Activated CD4-positive, alpha-beta T cell treated with anti-CD3 and anti-CD28 coated beads for 36 hours (primary cell): ENCODE measurements at regions not wholly inside any gene's neighbourhood (a gene's known extent, or its start where the extent isn't known, plus 50 kb on each side); places are given as distances from the start of the nearest gene placed in this dataset.

Experiments
- ATAC-seq: fragments of 200-7000 bp; cut with Tn5 transposase; one replicate; pipeline ENCODE4 v1.10.0; 2021; ENCODE audit warnings: mild to moderate bottlenecking, moderate library complexity
- CTCF ChIA-PET: fragments of 350-600 bp; sonication (Branson Sonifier 250); formaldehyde crosslinking; loops from one replicate; lab custom pipeline; 2021; ENCODE audit warnings: antibody characterized with exemption; lab: Charles Lee
- POLR2A ChIA-PET: fragments of 350-600 bp; sonication (Branson Sonifier 250); formaldehyde crosslinking; loops from one replicate; lab custom pipeline; 2021; ENCODE audit warnings: antibody characterized with exemption, inconsistent platforms; lab: Charles Lee
- DNase-seq: peaks from one replicate; pipeline ENCODE4 v3.0.0-alpha.2; 2020
- H3K27ac Mint-ChIP-seq: one replicate; pipeline ENCODE4 v1.8.0; 2021; ENCODE audit warnings: mixed read lengths
- H3K27me3 Mint-ChIP-seq: one replicate; pipeline ENCODE4 v1.8.0; 2021; ENCODE audit warnings: mixed read lengths
- H3K36me3 Mint-ChIP-seq: one replicate; pipeline ENCODE4 v1.8.0; 2021; ENCODE audit warnings: low read depth, mixed read lengths
- H3K4me1 Mint-ChIP-seq: one replicate; pipeline ENCODE4 v1.8.0; 2021; ENCODE audit warnings: mixed read lengths
- H3K4me3 Mint-ChIP-seq: one replicate; pipeline ENCODE4 v1.8.0; 2021; ENCODE audit warnings: mild to moderate bottlenecking, moderate library complexity, mixed read lengths
- H3K9me3 Mint-ChIP-seq: one replicate; pipeline ENCODE4 v1.8.0; 2021; ENCODE audit warnings: low read depth, mixed read lengths
- intact Hi-C, 2 experiments: fragments of 100-400 bp; cut with DNase I in 1 of 2; cut with micrococcal nuclease in 1 of 2; formaldehyde crosslinking; loops; one replicate each; pipeline versions ENCODE4 v1.14.2 to v1.15.1; 2022 to 2024; cut with DNase I, micrococcal nuclease

- no peaks in the 10 kb centered on the region for H3K36me3 Mint-ChIP-seq
- DNase-seq (peak; percentile 51), ATAC-seq (peak; percentile 74)
- peak overlapping the region; percentile 28 for H3K27ac Mint-ChIP-seq
- no peaks in the 10 kb centered on the region for H3K9me3 Mint-ChIP-seq
- no peak overlapping the region for H3K4me3 Mint-ChIP-seq
- intact Hi-C loops, result no loop called here
- ChIA-PET CTCF (interaction anchor here (0.6 to 1.8 kb wide), 3 partner anchors 12 to 713 kb away, joined by 3 to 5 read pairs (median 3); no protein-coding TSS in a partner anchor), POLR2A (interaction anchor here (0.6 to 0.7 kb wide), 2 partner anchors 199 to 1167 kb away, joined by 3 to 6 read pairs; partner anchors contain the start of gene CD83)
- H3K27me3 Mint-ChIP-seq, result no peaks in the 10 kb centered on the region
- peaks cover 17% of the 10 kb centered on the region for H3K4me1 Mint-ChIP-seq
These were observed 199.2 kb downstream of the CD83 start for GRCh38 chr6:14316651-14317386.

GRCh38 chr6:14317387-14317970, 199.9 kb downstream of the CD83 start:
- H3K27me3 Mint-ChIP-seq, result peaks cover 2% of the 10 kb centered on the region
- peaks cover 17% of the 10 kb centered on the region for H3K4me1 Mint-ChIP-seq
- no peak for DNase-seq
- CTCF ChIA-PET, result interaction anchor here (0.6 kb wide), 1 partner anchor 42 kb away, joined by 3 read pairs; no protein-coding TSS in a partner anchor
- intact Hi-C loops, result no loop called here
- no peak overlapping the region for H3K27ac Mint-ChIP-seq
- no peak overlapping the region for H3K4me3 Mint-ChIP-seq
- no peaks in the 10 kb centered on the region for H3K36me3 Mint-ChIP-seq
- POLR2A ChIA-PET, result interaction anchor here (0.7 kb wide), 1 partner anchor 1167 kb away, joined by 3 read pairs; no protein-coding TSS in a partner anchor
- ATAC-seq, result no peak
- no peaks in the 10 kb centered on the region for H3K9me3 Mint-ChIP-seq

- H3K9me3 Mint-ChIP-seq, result no peaks in the 10 kb centered on the region
- peaks cover 7% of the 10 kb centered on the region for H3K27me3 Mint-ChIP-seq
- H3K4me3 Mint-ChIP-seq, result no peak overlapping the region
- CTCF ChIA-PET, result no interaction called here
- intact Hi-C loops, result no loop called here
- no peaks in the 10 kb centered on the region for H3K36me3 Mint-ChIP-seq
- peaks cover 27% of the 10 kb centered on the region for H3K4me1 Mint-ChIP-seq
- POLR2A ChIA-PET, result no interaction called here
- no peak for ATAC-seq
- DNase-seq, result no peak
- no peak overlapping the region for H3K27ac Mint-ChIP-seq
These were observed 202.8 kb downstream of the CD83 start for GRCh38 chr6:14320332-14320731.

GRCh38 chr6:14321992-14322772, 204.6 kb downstream of the CD83 start:
- POLR2A ChIA-PET, result no interaction called here

GRCh38 chr6:14322841-14323240, 205.3 kb downstream of the CD83 start:
- Mint-ChIP-seq H3K4me3 (no peak overlapping the region), H3K36me3 (no peaks in the 10 kb centered on the region), H3K27ac (no peak overlapping the region), H3K27me3 (peaks cover 7% of the 10 kb centered on the region), H3K4me1 (peaks cover 17% of the 10 kb centered on the region), H3K9me3 (no peaks in the 10 kb centered on the region)
- DNase-seq, result no peak
- ChIA-PET CTCF (interaction anchor here (0.5 to 0.6 kb wide), 2 partner anchors 23 to 396 kb away, joined by 3 read pairs; no protein-coding TSS in a partner anchor), POLR2A (interaction anchor here (0.7 kb wide), 1 partner anchor 127 kb away, joined by 3 read pairs; no protein-coding TSS in a partner anchor)
- ATAC-seq, result no peak
- intact Hi-C loops, result no loop called here

More at GRCh38 chr6:14321992-14322772, 204.6 kb downstream of the CD83 start:
- H3K4me1 Mint-ChIP-seq, result peaks cover 20% of the 10 kb centered on the region
- H3K4me3 Mint-ChIP-seq, result no peak overlapping the region
- H3K36me3 Mint-ChIP-seq, result no peaks in the 10 kb centered on the region
- intact Hi-C loops, result no loop called here
- H3K27me3 Mint-ChIP-seq, result peaks cover 7% of the 10 kb centered on the region
- H3K27ac Mint-ChIP-seq, result no peak overlapping the region
- CTCF ChIA-PET, result interaction anchor here (0.6 to 0.7 kb wide), 2 partner anchors 24 to 784 kb away, joined by 3 read pairs; no protein-coding TSS in a partner anchor
- H3K9me3 Mint-ChIP-seq, result no peaks in the 10 kb centered on the region
- ATAC-seq (no peak), DNase-seq (no peak)

GRCh38 chr6:14326774-14327173, 209.2 kb downstream of the CD83 start:
- H3K27ac Mint-ChIP-seq, result no peak overlapping the region
- peaks cover 15% of the 10 kb centered on the region for H3K4me1 Mint-ChIP-seq
- no peaks in the 10 kb centered on the region for H3K9me3 Mint-ChIP-seq
- no peak for ATAC-seq
- POLR2A ChIA-PET, result no interaction called here
- peaks cover 7% of the 10 kb centered on the region for H3K27me3 Mint-ChIP-seq
- H3K36me3 Mint-ChIP-seq, result no peaks in the 10 kb centered on the region
- intact Hi-C loops, result no loop called here
- CTCF ChIA-PET, result interaction anchor here (1.0 kb wide), 1 partner anchor 10 kb away, joined by 3 read pairs; no protein-coding TSS in a partner anchor
- DNase-seq, result no peak
- no peak overlapping the region for H3K4me3 Mint-ChIP-seq

GRCh38 chr6:14328163-14328562, 210.6 kb downstream of the CD83 start:
- DNase-seq (no peak), ATAC-seq (no peak)
- Mint-ChIP-seq H3K4me3 (no peak overlapping the region), H3K36me3 (no peaks in the 10 kb centered on the region), H3K27me3 (no peaks in the 10 kb centered on the region), H3K9me3 (no peaks in the 10 kb centered on the region), H3K4me1 (peaks cover 10% of the 10 kb centered on the region), H3K27ac (no peak overlapping the region)
- ChIA-PET POLR2A (no interaction called here), CTCF (interaction anchor here (0.6 to 1.2 kb wide), 3 partner anchors 12 to 711 kb away, joined by 3 to 5 read pairs (median 4); no protein-coding TSS in a partner anchor)
- intact Hi-C loops, result no loop called here

GRCh38 chr6:14333556-14334305, 216.2 kb downstream of the CD83 start:
- intact Hi-C loops, result no loop called here
- Mint-ChIP-seq H3K36me3 (no peaks in the 10 kb centered on the region), H3K27ac (no peak overlapping the region), H3K27me3 (no peaks in the 10 kb centered on the region), H3K4me3 (no peak overlapping the region), H3K9me3 (peaks cover 10% of the 10 kb centered on the region), H3K4me1 (peaks cover 3% of the 10 kb centered on the region)
- DNase-seq, result no peak
- no peak for ATAC-seq
- ChIA-PET CTCF (interaction anchor here (0.7 to 0.8 kb wide), 2 partner anchors 255 to 266 kb away, joined by 3 to 4 read pairs; no protein-coding TSS in a partner anchor), POLR2A (no interaction called here)

GRCh38 chr6:14335071-14335470, 217.5 kb downstream of the CD83 start:
- ATAC-seq (no peak), DNase-seq (no peak)
- POLR2A ChIA-PET, result no interaction called here
- Mint-ChIP-seq H3K27me3 (no peaks in the 10 kb centered on the region), H3K4me3 (no peak overlapping the region), H3K4me1 (peaks cover 3% of the 10 kb centered on the region), H3K27ac (no peak overlapping the region), H3K9me3 (peaks cover 10% of the 10 kb centered on the region), H3K36me3 (no peaks in the 10 kb centered on the region)
- intact Hi-C loops, result no loop called here
- CTCF ChIA-PET, result no interaction called here

GRCh38 chr6:14337152-14337551, 219.6 kb downstream of the CD83 start:
- Mint-ChIP-seq H3K4me3 (no peak overlapping the region), H3K9me3 (peaks cover 10% of the 10 kb centered on the region), H3K36me3 (no peaks in the 10 kb centered on the region), H3K27ac (no peak overlapping the region), H3K27me3 (no peaks in the 10 kb centered on the region), H3K4me1 (peaks cover 3% of the 10 kb centered on the region)
- DNase-seq (no peak), ATAC-seq (no peak)
- CTCF ChIA-PET, result interaction anchor here (1.1 to 1.5 kb wide), 3 partner anchors 9 to 16 kb away, joined by 3 to 6 read pairs (median 3); no protein-coding TSS in a partner anchor
- POLR2A ChIA-PET, result interaction anchor here (1.1 kb wide), 1 partner anchor 13 kb away, joined by 3 read pairs; no protein-coding TSS in a partner anchor
- intact Hi-C loops, result no loop called here
